SK-N-SH treated with all-trans-retinoic acid at 6 μM for 48 hours (cell line): ENCODE measurements at regions not wholly inside any gene's neighbourhood (a gene's known extent, or its start where the extent isn't known, plus 50 kb on each side); places are given as distances from the start of the nearest gene placed in this dataset.

Experiments
- ATAC-seq: fragments of 200-7000 bp; cut with Tn5 transposase; 3 replicates; pipeline ENCODE4 v1.9.1; 2020; ENCODE audit warnings: mild to moderate bottlenecking, moderate library complexity
- ARNTL ChIP-seq: fragments of 450-650 bp; formaldehyde crosslinking; IDR thresholded peaks from 2 replicates; pipeline ENCODE4 v1.5.0; 2020; ENCODE audit warnings: low read depth, mild to moderate bottlenecking, moderate library complexity, borderline replicate concordance
- BACH2 ChIP-seq: fragments of 250-450 bp; sonication (Bioruptor Pico); IDR thresholded peaks from 2 replicates; pipeline ENCODE4 v1.9.0; 2021; ENCODE audit warnings: mild to moderate bottlenecking, borderline replicate concordance
- CSDC2 ChIP-seq: fragments of 250-450 bp; sonication (Bioruptor Pico); IDR thresholded peaks from 2 replicates; pipeline ENCODE4 v1.5.0; 2020; ENCODE audit warnings: mild to moderate bottlenecking, moderate library complexity
- ESRRG ChIP-seq: fragments of 250-450 bp; sonication (Bioruptor Pico); IDR thresholded peaks from 2 replicates; pipeline ENCODE4 v1.6.1; 2021; ENCODE audit warnings: mild to moderate bottlenecking
- ISL1 ChIP-seq: fragments of 250-450 bp; sonication (Bioruptor Pico); IDR thresholded peaks from 2 replicates; pipeline ENCODE4 v2.1.2; 2022; ENCODE audit warnings: mild to moderate bottlenecking, moderate library complexity
- OSR1 ChIP-seq: fragments of 250-450 bp; sonication (Bioruptor Pico); IDR thresholded peaks from 2 replicates; pipeline ENCODE4 v1.8.0; 2022; ENCODE audit warnings: moderate library complexity, mild to moderate bottlenecking, inconsistent platforms
- PPARA ChIP-seq: fragments of 250-450 bp; sonication (Bioruptor Pico); IDR thresholded peaks from 2 replicates; pipeline ENCODE4 v1.5.0; 2020; ENCODE audit warnings: mild to moderate bottlenecking, borderline replicate concordance
- SNAI2 ChIP-seq: fragments of 250-450 bp; sonication (Bioruptor Pico); IDR thresholded peaks from 2 replicates; pipeline ENCODE4 v1.5.0; 2020; ENCODE audit warnings: mild to moderate bottlenecking, moderate library complexity
- TCF4 ChIP-seq: fragments of 250-450 bp; sonication (Bioruptor Pico); IDR thresholded peaks from 2 replicates; pipeline ENCODE4 v1.8.0; 2021; ENCODE audit warnings: mild to moderate bottlenecking, moderate library complexity, borderline replicate concordance
- TOX ChIP-seq: fragments of 250-450 bp; sonication (Bioruptor Pico); IDR thresholded peaks from 2 replicates; pipeline ENCODE4 v1.8.0; 2021; ENCODE audit warnings: mild to moderate bottlenecking, moderate library complexity, borderline replicate concordance
- ZC3H10 ChIP-seq: fragments of 250-450 bp; sonication (Bioruptor Pico); IDR thresholded peaks from 2 replicates; pipeline ENCODE4 v1.5.1; 2021; ENCODE audit warnings: mild to moderate bottlenecking, moderate library complexity
- ZFP3 ChIP-seq: fragments of 250-450 bp; sonication (Bioruptor Pico); IDR thresholded peaks from 2 replicates; pipeline ENCODE4 v1.5.0; 2020; ENCODE audit warnings: mild to moderate bottlenecking, moderate library complexity
- ZFP30 ChIP-seq: fragments of 450-650 bp; formaldehyde crosslinking; IDR thresholded peaks from 2 replicates; pipeline ENCODE4 v1.5.0; 2022; ENCODE audit warnings: mild to moderate bottlenecking, moderate library complexity
- ZNF565 ChIP-seq: fragments of 450-650 bp; formaldehyde crosslinking; conservative IDR thresholded peaks from 2 replicates; pipeline ENCODE4 v1.5.0; 2020; ENCODE audit warnings: low read depth, mild to moderate bottlenecking, moderate library complexity
- ZNF70 ChIP-seq: fragments of 450-650 bp; formaldehyde crosslinking; IDR thresholded peaks from 2 replicates; pipeline ENCODE4 v1.5.0; 2020; ENCODE audit warnings: mild to moderate bottlenecking, moderate library complexity
- ZNF8 ChIP-seq: fragments of 450-650 bp; formaldehyde crosslinking; IDR thresholded peaks from 2 replicates; pipeline ENCODE4 v1.5.0; 2020; ENCODE audit warnings: mild to moderate bottlenecking, moderate library complexity
- TF ChIP-seq, protein P1 (sequence below): fragments of 250-450 bp; sonication (Bioruptor Pico); IDR thresholded peaks from 2 replicates; pipeline ENCODE4 v1.5.0; 2020; ENCODE audit warnings: mild to moderate bottlenecking, moderate library complexity
- TF ChIP-seq, protein P2 (sequence below): fragments of 250-450 bp; sonication (Bioruptor Pico); IDR thresholded peaks from 2 replicates; pipeline ENCODE4 v1.5.1; 2021; ENCODE audit warnings: mild to moderate bottlenecking, moderate library complexity
- TF ChIP-seq, protein P3 (sequence below): fragments of 250-450 bp; sonication (Bioruptor Pico); IDR thresholded peaks from 2 replicates; pipeline ENCODE4 v1.8.0; 2021; ENCODE audit warnings: low read depth, mild to moderate bottlenecking, moderate library complexity, borderline replicate concordance
- TF ChIP-seq, protein P4 (sequence below): fragments of 250-450 bp; sonication (Bioruptor Pico); IDR thresholded peaks from 2 replicates; pipeline ENCODE4 v1.5.1; 2020; ENCODE audit warnings: low read depth, mild to moderate bottlenecking, moderate library complexity
- TF ChIP-seq, protein P5 (sequence below): fragments of 250-450 bp; sonication (Bioruptor Pico); IDR thresholded peaks from 2 replicates; pipeline ENCODE4 v1.8.0; 2020; ENCODE audit warnings: mild to moderate bottlenecking, moderate library complexity, borderline replicate concordance

DNA sequence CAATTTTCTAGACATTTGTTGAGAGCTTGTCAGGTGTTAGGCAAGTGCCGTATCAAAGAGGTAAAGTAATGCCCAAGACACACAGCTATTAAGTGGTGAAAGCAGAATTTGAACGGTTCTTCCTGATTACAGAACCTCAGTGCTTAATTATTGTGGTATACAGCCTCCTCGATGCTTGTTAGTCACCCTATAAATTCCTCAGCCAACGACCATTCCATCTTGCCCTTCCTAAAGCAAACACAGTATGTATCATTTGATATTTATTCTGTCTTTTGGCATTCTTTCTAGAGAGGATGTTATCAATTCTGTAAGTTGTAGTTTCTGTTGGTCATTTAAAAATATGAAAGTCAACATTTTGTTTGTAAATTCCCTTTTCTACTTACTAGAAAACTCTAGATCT, 297.8 kb upstream of the BMP2 start:
- TF ChIP-seq ZFP3 (no peak), SNAI2 (CRISPR knock-in tag) (no peak)
- TF ChIP-seq, all 23 proteins: peak for 0
- ATAC-seq = no peak

DNA sequence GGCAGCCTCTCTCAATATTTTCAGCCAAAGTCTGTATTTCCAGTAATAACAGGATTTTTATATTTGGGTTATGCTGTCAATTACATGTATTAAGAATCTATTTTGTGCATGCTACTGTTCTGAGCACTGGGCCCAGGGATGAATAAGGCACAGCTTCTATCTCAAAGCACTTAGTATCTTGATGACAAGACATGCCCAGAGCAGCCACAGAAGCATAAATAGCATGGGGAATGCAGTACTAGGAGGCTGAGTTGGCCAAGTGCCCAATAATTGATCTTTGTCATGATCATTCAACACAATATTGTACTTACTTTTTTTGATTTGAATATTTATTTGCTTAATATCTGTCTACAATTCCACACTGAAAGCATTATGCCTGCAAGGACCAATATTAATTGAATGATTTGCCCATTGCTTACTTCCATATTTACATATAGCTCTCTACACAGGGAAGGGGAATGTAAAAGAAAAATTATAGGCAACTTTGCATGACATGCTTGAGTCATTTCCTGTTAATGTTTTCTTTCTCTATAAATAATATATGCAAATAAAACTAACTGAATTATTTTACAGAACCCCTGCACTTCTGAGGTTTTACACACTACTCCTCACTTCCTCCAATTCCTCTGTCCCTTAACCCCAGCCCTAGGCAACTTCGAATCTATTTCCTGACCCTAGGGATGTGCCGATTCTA, 298.9 kb upstream of the BMP2 start:
- ATAC-seq = no peak
- TF ChIP-seq OSR1 (CRISPR knock-in tag) (no peak), PPARA (no peak), ZFP30 (no peak), ZNF565 (CRISPR knock-in tag) (no peak), ZFP3 (no peak), SNAI2 (CRISPR knock-in tag) (no peak), ZC3H10 (CRISPR knock-in tag) (no peak), ISL1 (CRISPR knock-in tag) (no peak), ESRRG (CRISPR knock-in tag) (no peak), CSDC2 (no peak), ZNF70 (CRISPR knock-in tag) (no peak), TCF4 (CRISPR knock-in tag) (no peak)
- TF ChIP-seq, protein P1, sequence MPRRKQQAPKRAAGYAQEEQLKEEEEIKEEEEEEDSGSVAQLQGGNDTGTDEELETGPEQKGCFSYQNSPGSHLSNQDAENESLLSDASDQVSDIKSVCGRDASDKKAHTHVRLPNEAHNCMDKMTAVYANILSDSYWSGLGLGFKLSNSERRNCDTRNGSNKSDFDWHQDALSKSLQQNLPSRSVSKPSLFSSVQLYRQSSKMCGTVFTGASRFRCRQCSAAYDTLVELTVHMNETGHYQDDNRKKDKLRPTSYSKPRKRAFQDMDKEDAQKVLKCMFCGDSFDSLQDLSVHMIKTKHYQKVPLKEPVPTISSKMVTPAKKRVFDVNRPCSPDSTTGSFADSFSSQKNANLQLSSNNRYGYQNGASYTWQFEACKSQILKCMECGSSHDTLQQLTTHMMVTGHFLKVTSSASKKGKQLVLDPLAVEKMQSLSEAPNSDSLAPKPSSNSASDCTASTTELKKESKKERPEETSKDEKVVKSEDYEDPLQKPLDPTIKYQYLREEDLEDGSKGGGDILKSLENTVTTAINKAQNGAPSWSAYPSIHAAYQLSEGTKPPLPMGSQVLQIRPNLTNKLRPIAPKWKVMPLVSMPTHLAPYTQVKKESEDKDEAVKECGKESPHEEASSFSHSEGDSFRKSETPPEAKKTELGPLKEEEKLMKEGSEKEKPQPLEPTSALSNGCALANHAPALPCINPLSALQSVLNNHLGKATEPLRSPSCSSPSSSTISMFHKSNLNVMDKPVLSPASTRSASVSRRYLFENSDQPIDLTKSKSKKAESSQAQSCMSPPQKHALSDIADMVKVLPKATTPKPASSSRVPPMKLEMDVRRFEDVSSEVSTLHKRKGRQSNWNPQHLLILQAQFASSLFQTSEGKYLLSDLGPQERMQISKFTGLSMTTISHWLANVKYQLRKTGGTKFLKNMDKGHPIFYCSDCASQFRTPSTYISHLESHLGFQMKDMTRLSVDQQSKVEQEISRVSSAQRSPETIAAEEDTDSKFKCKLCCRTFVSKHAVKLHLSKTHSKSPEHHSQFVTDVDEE (CRISPR knock-in tag) = no peak
- TF ChIP-seq, protein P2, sequence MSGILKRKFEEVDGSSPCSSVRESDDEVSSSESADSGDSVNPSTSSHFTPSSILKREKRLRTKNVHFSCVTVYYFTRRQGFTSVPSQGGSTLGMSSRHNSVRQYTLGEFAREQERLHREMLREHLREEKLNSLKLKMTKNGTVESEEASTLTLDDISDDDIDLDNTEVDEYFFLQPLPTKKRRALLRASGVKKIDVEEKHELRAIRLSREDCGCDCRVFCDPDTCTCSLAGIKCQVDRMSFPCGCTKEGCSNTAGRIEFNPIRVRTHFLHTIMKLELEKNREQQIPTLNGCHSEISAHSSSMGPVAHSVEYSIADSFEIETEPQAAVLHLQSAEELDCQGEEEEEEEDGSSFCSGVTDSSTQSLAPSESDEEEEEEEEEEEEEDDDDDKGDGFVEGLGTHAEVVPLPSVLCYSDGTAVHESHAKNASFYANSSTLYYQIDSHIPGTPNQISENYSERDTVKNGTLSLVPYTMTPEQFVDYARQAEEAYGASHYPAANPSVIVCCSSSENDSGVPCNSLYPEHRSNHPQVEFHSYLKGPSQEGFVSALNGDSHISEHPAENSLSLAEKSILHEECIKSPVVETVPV = no peak

DNA sequence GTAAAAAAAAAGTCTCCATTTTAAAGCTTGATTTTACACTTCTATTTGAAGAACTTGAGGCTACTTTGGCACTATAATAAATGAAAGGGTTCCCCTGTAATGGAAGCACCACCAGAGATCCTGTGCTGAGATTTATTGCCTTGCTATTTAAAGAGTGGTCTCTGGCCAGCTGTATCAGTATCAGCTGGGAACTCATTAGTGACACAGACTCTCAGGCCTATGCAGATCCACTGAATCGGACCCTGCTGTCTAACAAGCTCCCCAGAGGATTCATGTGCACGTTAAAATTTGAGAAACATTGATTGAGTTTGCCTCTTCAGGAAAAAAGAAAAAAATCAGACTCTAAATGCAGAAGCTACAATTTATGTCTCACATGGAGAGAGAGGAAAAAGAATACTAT, 299.9 kb upstream of the BMP2 start:
- TF ChIP-seq BACH2 (CRISPR knock-in tag) (no peak), ZNF8 (CRISPR knock-in tag) (no peak), ESRRG (CRISPR knock-in tag) (no peak), SNAI2 (CRISPR knock-in tag) (no peak), ZNF70 (CRISPR knock-in tag) (no peak), CSDC2 (no peak), ZNF565 (CRISPR knock-in tag) (no peak), PPARA (no peak), OSR1 (CRISPR knock-in tag) (no peak), TOX (CRISPR knock-in tag) (no peak), ZC3H10 (CRISPR knock-in tag) (no peak), ZFP3 (no peak), TCF4 (CRISPR knock-in tag) (no peak), ZFP30 (no peak), ARNTL (CRISPR knock-in tag) (no peak), ISL1 (CRISPR knock-in tag) (no peak)
- TF ChIP-seq, protein P3, sequence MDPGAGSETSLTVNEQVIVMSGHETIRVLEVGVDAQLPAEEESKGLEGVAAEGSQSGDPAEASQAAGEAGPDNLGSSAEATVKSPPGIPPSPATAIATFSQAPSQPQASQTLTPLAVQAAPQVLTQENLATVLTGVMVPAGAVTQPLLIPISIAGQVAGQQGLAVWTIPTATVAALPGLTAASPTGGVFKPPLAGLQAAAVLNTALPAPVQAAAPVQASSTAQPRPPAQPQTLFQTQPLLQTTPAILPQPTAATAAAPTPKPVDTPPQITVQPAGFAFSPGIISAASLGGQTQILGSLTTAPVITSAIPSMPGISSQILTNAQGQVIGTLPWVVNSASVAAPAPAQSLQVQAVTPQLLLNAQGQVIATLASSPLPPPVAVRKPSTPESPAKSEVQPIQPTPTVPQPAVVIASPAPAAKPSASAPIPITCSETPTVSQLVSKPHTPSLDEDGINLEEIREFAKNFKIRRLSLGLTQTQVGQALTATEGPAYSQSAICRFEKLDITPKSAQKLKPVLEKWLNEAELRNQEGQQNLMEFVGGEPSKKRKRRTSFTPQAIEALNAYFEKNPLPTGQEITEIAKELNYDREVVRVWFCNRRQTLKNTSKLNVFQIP (CRISPR knock-in tag) = no peak
- TF ChIP-seq, protein P2 = no peak
- no peak for ATAC-seq

DNA sequence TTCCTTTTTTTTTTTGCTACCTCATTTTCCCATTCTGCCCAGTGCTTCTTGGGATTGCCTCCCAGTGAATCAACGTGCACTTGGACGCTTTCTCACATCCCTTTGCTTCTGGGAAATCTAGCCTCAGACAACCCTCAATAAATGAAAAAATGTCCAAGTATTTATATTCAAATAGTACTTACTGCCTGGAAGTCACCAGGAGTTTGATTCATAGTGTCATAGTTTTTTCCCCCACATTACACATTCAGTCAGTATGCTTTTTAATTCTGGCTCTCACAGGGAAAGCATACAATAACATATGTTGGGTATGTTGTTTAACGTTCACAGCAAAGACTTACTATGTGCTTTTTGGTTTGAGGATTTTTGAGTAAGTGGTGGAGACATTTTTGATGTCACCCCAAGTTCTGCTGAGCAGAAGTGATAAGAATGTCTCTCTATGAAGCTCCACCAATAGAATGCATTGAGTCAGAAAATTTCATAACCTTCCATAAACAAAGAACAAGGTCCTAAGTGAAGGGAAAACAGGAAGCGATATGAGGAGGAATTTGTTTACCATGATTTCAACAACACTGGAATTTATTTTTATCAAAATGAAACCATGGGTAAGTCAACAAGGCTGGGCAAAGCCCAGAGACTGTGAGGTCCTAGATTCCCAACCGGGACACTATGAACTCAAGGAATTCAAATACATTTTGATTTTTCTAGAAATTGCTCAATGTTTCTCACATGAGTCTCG, 301.2 kb upstream of the BMP2 start:
- no peak for ATAC-seq
- TF ChIP-seq, protein P4, sequence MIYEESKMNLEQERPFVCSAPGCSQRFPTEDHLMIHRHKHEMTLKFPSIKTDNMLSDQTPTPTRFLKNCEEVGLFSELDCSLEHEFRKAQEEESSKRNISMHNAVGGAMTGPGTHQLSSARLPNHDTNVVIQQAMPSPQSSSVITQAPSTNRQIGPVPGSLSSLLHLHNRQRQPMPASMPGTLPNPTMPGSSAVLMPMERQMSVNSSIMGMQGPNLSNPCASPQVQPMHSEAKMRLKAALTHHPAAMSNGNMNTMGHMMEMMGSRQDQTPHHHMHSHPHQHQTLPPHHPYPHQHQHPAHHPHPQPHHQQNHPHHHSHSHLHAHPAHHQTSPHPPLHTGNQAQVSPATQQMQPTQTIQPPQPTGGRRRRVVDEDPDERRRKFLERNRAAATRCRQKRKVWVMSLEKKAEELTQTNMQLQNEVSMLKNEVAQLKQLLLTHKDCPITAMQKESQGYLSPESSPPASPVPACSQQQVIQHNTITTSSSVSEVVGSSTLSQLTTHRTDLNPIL = no peak
- TF ChIP-seq, protein P5, sequence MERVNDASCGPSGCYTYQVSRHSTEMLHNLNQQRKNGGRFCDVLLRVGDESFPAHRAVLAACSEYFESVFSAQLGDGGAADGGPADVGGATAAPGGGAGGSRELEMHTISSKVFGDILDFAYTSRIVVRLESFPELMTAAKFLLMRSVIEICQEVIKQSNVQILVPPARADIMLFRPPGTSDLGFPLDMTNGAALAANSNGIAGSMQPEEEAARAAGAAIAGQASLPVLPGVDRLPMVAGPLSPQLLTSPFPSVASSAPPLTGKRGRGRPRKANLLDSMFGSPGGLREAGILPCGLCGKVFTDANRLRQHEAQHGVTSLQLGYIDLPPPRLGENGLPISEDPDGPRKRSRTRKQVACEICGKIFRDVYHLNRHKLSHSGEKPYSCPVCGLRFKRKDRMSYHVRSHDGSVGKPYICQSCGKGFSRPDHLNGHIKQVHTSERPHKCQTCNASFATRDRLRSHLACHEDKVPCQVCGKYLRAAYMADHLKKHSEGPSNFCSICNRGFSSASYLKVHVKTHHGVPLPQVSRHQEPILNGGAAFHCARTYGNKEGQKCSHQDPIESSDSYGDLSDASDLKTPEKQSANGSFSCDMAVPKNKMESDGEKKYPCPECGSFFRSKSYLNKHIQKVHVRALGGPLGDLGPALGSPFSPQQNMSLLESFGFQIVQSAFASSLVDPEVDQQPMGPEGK (CRISPR knock-in tag) = no peak
- TF ChIP-seq PPARA (no peak), TCF4 (CRISPR knock-in tag) (no peak)
- TF ChIP-seq, protein P2 = no peak
